Trophoblast cell (in vitro differentiated cells and primary cell): ENCODE measurements at regions not wholly inside any gene's neighbourhood (a gene's known extent, or its start where the extent isn't known, plus 50 kb on each side); places are given as distances from the start of the nearest gene placed in this dataset.

ENCODE experiments used
- DNase-seq, 2 donors: peaks; one replicate each; pipeline ENCODE4 v3.0.0-alpha.2; 2016
- H2AFZ ChIP-seq: 2 replicates; pipeline ENCODE4 v1.6.1; 2013; ENCODE audit warnings: low read length, moderate library complexity, mild to moderate bottlenecking; ENCODE audit not compliant: insufficient read depth, poor library complexity
- H2AK5ac ChIP-seq: 2 replicates; pipeline ENCODE4 v1.6.1; 2013; ENCODE audit warnings: mild to moderate bottlenecking, low read length
- H2BK120ac ChIP-seq: 2 replicates; pipeline ENCODE4 v1.6.1; 2013; ENCODE audit warnings: low read length, mild to moderate bottlenecking, moderate library complexity; ENCODE audit not compliant: insufficient read depth, poor library complexity
- H2BK12ac ChIP-seq: 2 replicates; pipeline ENCODE4 v1.6.1; 2013; ENCODE audit warnings: mild to moderate bottlenecking, low read length, moderate library complexity
- H2BK5ac ChIP-seq: 2 replicates; pipeline ENCODE4 v1.6.1; 2013; ENCODE audit warnings: low read length, low read depth, moderate library complexity, mild to moderate bottlenecking; ENCODE audit not compliant: poor library complexity
- H3K14ac ChIP-seq: 2 replicates; pipeline ENCODE4 v1.6.1; 2013; ENCODE audit warnings: mild to moderate bottlenecking, low read length
- H3K18ac ChIP-seq: 2 replicates; pipeline ENCODE4 v1.6.1; 2013; ENCODE audit warnings: mild to moderate bottlenecking, low read length
- H3K23ac ChIP-seq: 2 replicates; pipeline ENCODE4 v1.6.1; 2013; ENCODE audit warnings: low read length
- H3K27ac ChIP-seq: 2 replicates; pipeline ENCODE4 v1.5.1; 2013; ENCODE audit warnings: low read depth, mild to moderate bottlenecking, inconsistent platforms, low read length, moderate library complexity
- H3K27me3 ChIP-seq: 2 replicates; pipeline ENCODE4 v1.6.1; 2013; ENCODE audit warnings: inconsistent platforms, mild to moderate bottlenecking, low read length, moderate library complexity; ENCODE audit not compliant: insufficient read depth
- H3K36me3 ChIP-seq, 2 experiments: 1 replicate in 1 of 2; 2 replicates in 1 of 2; pipeline ENCODE4 v1.6.1; 2013; ENCODE audit warnings: low read length in 2 of 2, mild to moderate bottlenecking in 2 of 2, moderate library complexity in 1 of 2; ENCODE audit not compliant: insufficient read depth in 2 of 2, control insufficient read depth in 1 of 2
- H3K4ac ChIP-seq: 2 replicates; pipeline ENCODE4 v1.6.1; 2013; ENCODE audit warnings: low read depth, mild to moderate bottlenecking, low read length, moderate library complexity
- H3K4me1 ChIP-seq, 2 experiments: 1 replicate in 1 of 2; 2 replicates in 1 of 2; pipeline ENCODE4 v1.6.1; 2013; ENCODE audit warnings: low read length in 2 of 2, mild to moderate bottlenecking in 2 of 2, moderate library complexity in 1 of 2; ENCODE audit not compliant: insufficient read depth in 2 of 2, control insufficient read depth in 1 of 2
- H3K4me2 ChIP-seq: 2 replicates; pipeline ENCODE4 v1.6.1; 2013; ENCODE audit warnings: inconsistent platforms, mild to moderate bottlenecking, low read length, moderate library complexity
- H3K4me3 ChIP-seq: 2 replicates; pipeline ENCODE4 v1.5.1; 2013; ENCODE audit warnings: mild to moderate bottlenecking, low read depth, low read length, inconsistent platforms
- H3K79me1 ChIP-seq: one replicate; pipeline ENCODE4 v1.6.1; 2013; ENCODE audit warnings: low read length
- H3K79me2 ChIP-seq: 2 replicates; pipeline ENCODE4 v1.6.1; 2013; ENCODE audit warnings: low read length, mild to moderate bottlenecking; ENCODE audit not compliant: control insufficient read depth, insufficient read depth, poor library complexity
- H3K9ac ChIP-seq: 2 replicates; pipeline ENCODE4 v1.6.1; 2013; ENCODE audit warnings: mild to moderate bottlenecking, low read length
- H3K9me3 ChIP-seq: 2 replicates; pipeline ENCODE4 v1.6.1; 2013; ENCODE audit warnings: low read depth, mild to moderate bottlenecking, control low read depth, inconsistent platforms, low read length; ENCODE audit not compliant: insufficient read depth
- H4K12ac ChIP-seq: 2 replicates; pipeline ENCODE4 v1.6.1; 2013; ENCODE audit warnings: low read depth, mild to moderate bottlenecking, low read length, moderate library complexity
- H4K8ac ChIP-seq: 2 replicates; pipeline ENCODE4 v1.6.1; 2013; ENCODE audit warnings: low read depth, mild to moderate bottlenecking, low read length, moderate library complexity
- H4K91ac ChIP-seq: one replicate; pipeline ENCODE4 v1.6.1; 2013; ENCODE audit warnings: low read depth, mild to moderate bottlenecking, low read length, moderate library complexity
- WGBS: extraction: QIAGEN DNeasy Blood & Tissue Kit; methylation state at CpG from one replicate; pipeline ENCODE4 v1.1.7; 2013; ENCODE audit warnings: missing lambda C conversion rate; ENCODE audit not compliant: insufficient read length, insufficient coverage; ENCODE audit errors: extremely low coverage; 5-methylcytosine and 5-hydroxymethylcytosine counted together

- Histone ChIP-seq H3K9me3 (no peaks in the 10 kb centered on the region), H3K18ac (no peak overlapping the region), H3K4me1 (peaks cover 0 to 6% of the 10 kb centered on the region in 2 experiments), H2AK5ac (no peak overlapping the region), H4K12ac (no peak overlapping the region), H2AFZ (no peak overlapping the region), H3K79me1 (no peaks in the 10 kb centered on the region), H3K27me3 (no peaks in the 10 kb centered on the region), H3K4ac (no peak overlapping the region), H4K8ac (no peak overlapping the region), H2BK5ac (no peak overlapping the region), H3K4me3 (no peak overlapping the region), H3K27ac (no peak overlapping the region), H3K4me2 (no peak overlapping the region), H3K23ac (no peak overlapping the region), H4K91ac (no peak overlapping the region), H2BK120ac (no peak overlapping the region), H2BK12ac (no peak overlapping the region), H3K9ac (no peak overlapping the region), H3K36me3 (no peaks in the 10 kb centered on the region), H3K79me2 (no peaks in the 10 kb centered on the region), H3K14ac (no peak overlapping the region)
- no CpG with 5 or more reads among the region's 7 CpGs for WGBS
- peak in 1 of 2 donors; percentile 55 for DNase-seq
Measured at GRCh38 chr1:212525479-212526110, 83.0 kb upstream of the ATF3 start.

- H3K79me2 ChIP-seq, result no peaks in the 10 kb centered on the region
- no peak overlapping the region for H2BK120ac ChIP-seq
- no peaks in the 10 kb centered on the region for H3K79me1 ChIP-seq
- no peak overlapping the region for H3K4me2 ChIP-seq
- no peak overlapping the region for H2AFZ ChIP-seq
- H4K8ac ChIP-seq, result no peak overlapping the region
- WGBS, result no CpG with 5 or more reads among the region's 5 CpGs
- H3K14ac ChIP-seq, result no peak overlapping the region
- no peak overlapping the region for H3K27ac ChIP-seq
- no peak overlapping the region for H2AK5ac ChIP-seq
- no peaks in the 10 kb centered on the region for H3K36me3 ChIP-seq
- H2BK5ac ChIP-seq, result no peak overlapping the region
- H4K12ac ChIP-seq, result no peak overlapping the region
- H3K4me1 ChIP-seq, result peaks cover 0 to 6% of the 10 kb centered on the region in 2 experiments
- no peak overlapping the region for H2BK12ac ChIP-seq
- no peak overlapping the region for H3K4ac ChIP-seq
- H3K27me3 ChIP-seq, result no peaks in the 10 kb centered on the region
- H3K18ac ChIP-seq, result no peak overlapping the region
- H3K9me3 ChIP-seq, result no peaks in the 10 kb centered on the region
- H4K91ac ChIP-seq, result peak overlapping the region; percentile 33
- H3K9ac ChIP-seq, result no peak overlapping the region
- H3K4me3 ChIP-seq, result no peak overlapping the region
- no peak for DNase-seq
- H3K23ac ChIP-seq, result no peak overlapping the region
Measured at GRCh38 chr1:212526111-212526491, 82.5 kb upstream of the ATF3 start.

- WGBS, result no CpG with 5 or more reads among the region's 1 CpG
Measured at GRCh38 chr1:212528501-212528900, 80.1 kb upstream of the ATF3 start.

GRCh38 chr1:212529211-212529741, 79.3 kb upstream of the ATF3 start:
- WGBS, result no CpG with 5 or more reads among the region's 6 CpGs

More at GRCh38 chr1:212528501-212528900, 80.1 kb upstream of the ATF3 start:
- Histone ChIP-seq H3K27ac (no peak overlapping the region), H3K4me2 (no peak overlapping the region), H3K14ac (no peak overlapping the region), H3K4me3 (no peak overlapping the region), H3K79me1 (no peaks in the 10 kb centered on the region), H2BK12ac (no peak overlapping the region), H2AK5ac (no peak overlapping the region), H4K8ac (no peak overlapping the region), H2BK5ac (no peak overlapping the region), H3K4me1 (peaks cover 0 to 6% of the 10 kb centered on the region in 2 experiments), H3K9me3 (no peaks in the 10 kb centered on the region), H3K9ac (no peak overlapping the region), H3K79me2 (no peaks in the 10 kb centered on the region), H2BK120ac (no peak overlapping the region), H4K91ac (no peak overlapping the region), H3K36me3 (no peaks in the 10 kb centered on the region), H3K4ac (no peak overlapping the region), H4K12ac (no peak overlapping the region), H3K27me3 (no peaks in the 10 kb centered on the region), H3K23ac (no peak overlapping the region), H2AFZ (no peak overlapping the region), H3K18ac (no peak overlapping the region)
- no peak for DNase-seq

More at GRCh38 chr1:212529211-212529741, 79.3 kb upstream of the ATF3 start:
- Histone ChIP-seq H3K9me3 (no peaks in the 10 kb centered on the region), H3K4ac (no peak overlapping the region), H4K8ac (no peak overlapping the region), H3K36me3 (no peaks in the 10 kb centered on the region), H3K14ac (no peak overlapping the region), H2BK5ac (no peak overlapping the region), H3K9ac (no peak overlapping the region), H4K91ac (no peak overlapping the region), H3K4me2 (no peak overlapping the region), H3K79me1 (no peaks in the 10 kb centered on the region), H2BK120ac (no peak overlapping the region), H3K79me2 (no peaks in the 10 kb centered on the region), H4K12ac (no peak overlapping the region), H3K23ac (no peak overlapping the region), H2BK12ac (no peak overlapping the region), H3K27ac (no peak overlapping the region), H2AK5ac (no peak overlapping the region), H2AFZ (no peak overlapping the region), H3K4me1 (peaks cover 0 to 8% of the 10 kb centered on the region in 2 experiments), H3K18ac (no peak overlapping the region), H3K27me3 (no peaks in the 10 kb centered on the region), H3K4me3 (no peak overlapping the region)
- DNase-seq, result peak in 1 of 2 donors; percentile 41
